ENCODE measurements at regions not wholly inside any gene's neighbourhood (a gene's known extent, or its start where the extent isn't known, plus 50 kb on each side); places are given as distances from the start of the nearest gene placed in this dataset.
"Not testable (repeated sequence)": the region's sequence is repeated elsewhere in the genome, so short reads cannot be mapped to it uniquely, and the experiment has no call there.

GRCh38 chr1:182225755-182226154 is 164.2 kb upstream of the ZNF648 start:
- not testable (repeated sequence) for DNase-seq

DNA sequence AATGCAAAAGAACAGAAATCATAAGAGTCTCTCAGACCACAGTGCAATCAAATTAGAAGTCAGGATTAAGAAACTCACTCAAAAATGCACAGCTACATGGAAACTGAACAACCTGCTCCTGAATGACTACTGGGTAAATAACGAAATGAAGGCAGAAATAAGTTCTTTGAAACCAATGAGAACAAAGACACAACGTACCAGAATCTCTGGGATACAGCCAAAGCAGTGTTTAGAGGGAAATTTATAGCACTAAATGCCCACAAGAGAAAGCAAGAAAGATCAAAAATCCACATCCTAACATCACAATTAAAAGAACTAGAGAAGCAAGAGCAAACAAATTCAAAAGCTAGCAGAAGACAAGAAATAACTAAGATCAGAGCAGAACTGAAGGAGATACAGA is 160.5 kb upstream of the ZNF648 start:
- not testable (repeated sequence) for DNase-seq

DNA sequence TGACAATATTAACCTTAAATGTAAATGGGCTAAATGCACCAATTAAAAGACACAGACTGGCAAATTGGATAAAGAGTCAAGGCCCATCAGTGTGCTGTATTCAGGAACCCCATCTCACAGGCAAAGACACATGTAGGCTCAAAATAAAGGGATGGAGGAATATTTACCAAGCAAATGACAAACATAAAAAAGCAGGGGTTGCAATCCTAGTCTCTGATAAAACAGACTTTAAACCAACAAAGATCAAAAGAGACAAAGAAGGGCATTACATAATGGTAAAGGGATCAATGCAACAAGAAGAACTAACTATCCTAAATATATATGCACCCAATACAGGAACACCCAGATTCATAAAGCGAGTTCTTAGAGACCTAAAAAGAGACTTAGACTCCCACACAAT is 159.9 kb upstream of the ZNF648 start:
- not testable (repeated sequence) for DNase-seq

- DNase-seq, result no peak
Measured at GRCh38 chr1:182217967-182218366, 156.5 kb upstream of the ZNF648 start.

- no peak for DNase-seq
Measured at GRCh38 chr1:182217071-182217470, 155.6 kb upstream of the ZNF648 start.

GRCh38 chr1:182215764-182216163 is 154.3 kb upstream of the ZNF648 start:
- DNase-seq, result no peak

DNA sequence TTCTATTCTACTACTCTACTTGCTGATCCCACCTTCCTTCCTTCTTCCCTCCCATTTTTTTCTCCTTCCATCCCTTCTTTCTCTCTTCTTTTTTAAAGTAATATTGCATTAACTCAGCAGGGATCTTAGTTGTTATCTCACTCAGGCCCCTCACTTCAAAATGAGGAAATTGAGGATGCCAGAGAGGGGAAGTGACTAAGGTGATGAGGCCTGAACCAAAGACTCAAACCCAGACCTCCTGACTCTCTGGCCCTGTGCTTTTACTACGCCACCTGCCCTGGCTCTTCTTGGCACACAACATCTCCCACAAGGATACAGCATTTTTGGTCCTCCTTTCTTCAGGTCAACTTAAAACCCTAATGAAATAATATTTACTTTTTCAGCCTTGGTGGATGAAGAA is 151.7 kb upstream of the ZNF648 start:
- DNase-seq, result no peak

DNA sequence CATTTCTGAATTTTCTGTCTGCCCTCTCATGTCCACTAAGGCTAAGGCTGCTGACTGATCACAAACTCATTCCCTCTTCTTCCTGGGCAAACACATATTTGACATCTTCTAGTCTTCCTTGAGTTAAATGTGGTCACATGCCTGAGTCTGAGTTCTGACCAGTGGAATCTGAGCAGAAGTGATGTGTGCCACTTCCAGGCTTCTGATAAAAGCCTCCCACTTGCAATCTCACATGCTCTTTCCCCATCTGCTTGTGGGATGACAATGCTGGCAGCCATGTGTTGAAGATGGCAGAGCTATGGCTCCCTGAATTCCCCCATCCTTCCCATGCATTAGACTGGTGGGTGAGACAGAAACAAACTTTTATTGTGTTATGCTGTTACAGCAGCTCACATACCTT is 149.9 kb upstream of the ZNF648 start:
- no peak for DNase-seq

GRCh38 chr1:182210417-182210816 is 148.9 kb upstream of the ZNF648 start:
- no peak for DNase-seq

DNA sequence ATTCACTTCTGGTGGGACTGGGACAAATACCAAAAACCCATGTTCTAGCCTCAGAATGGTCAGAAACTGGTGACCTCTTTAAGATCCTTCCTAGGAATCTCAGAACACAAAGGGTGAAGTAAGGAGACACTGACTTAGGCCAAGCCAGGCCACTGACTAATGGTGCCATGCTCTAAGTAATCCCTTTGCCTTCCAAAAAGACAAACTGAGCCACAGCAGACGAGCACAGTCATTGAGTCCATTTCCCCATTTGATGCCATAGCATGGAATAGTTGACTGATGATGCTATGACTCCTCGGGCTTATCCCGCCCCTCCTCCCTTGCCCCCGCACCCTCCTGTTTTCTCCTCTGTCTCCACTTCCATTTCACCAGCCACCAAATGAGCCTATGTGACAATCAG is 145.8 kb upstream of the ZNF648 start:
- no peak for DNase-seq

DNA sequence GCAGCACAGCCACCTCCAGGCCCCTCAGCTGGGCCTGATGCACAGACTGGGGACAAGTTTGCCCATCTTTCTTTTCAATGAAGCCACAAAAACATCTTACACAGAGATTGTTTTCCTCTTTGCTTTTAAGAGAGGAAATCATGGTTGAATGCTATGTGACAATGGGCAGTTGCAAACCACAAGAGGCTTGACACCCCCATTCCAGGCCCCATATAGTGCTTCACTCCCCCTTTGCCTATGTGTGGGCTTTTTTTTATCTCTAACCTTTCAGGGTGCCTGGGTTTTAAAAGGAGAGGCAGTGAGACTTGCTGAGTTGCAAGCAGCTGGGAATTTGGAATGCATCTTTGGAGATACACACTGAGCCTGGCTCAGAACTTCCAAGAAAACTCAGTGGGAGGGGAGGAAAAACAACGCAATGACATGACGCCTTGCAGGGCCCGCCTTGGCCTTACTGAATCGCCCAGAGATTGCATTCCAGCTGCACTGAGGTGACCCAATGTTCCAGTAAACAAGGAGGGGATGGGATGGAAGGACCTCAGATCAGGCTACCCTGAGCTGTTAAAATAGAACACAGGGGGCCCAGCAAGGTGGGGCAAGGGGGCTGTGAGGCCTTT is 145.2 kb upstream of the ZNF648 start:
- DNase-seq, result no peak

DNA sequence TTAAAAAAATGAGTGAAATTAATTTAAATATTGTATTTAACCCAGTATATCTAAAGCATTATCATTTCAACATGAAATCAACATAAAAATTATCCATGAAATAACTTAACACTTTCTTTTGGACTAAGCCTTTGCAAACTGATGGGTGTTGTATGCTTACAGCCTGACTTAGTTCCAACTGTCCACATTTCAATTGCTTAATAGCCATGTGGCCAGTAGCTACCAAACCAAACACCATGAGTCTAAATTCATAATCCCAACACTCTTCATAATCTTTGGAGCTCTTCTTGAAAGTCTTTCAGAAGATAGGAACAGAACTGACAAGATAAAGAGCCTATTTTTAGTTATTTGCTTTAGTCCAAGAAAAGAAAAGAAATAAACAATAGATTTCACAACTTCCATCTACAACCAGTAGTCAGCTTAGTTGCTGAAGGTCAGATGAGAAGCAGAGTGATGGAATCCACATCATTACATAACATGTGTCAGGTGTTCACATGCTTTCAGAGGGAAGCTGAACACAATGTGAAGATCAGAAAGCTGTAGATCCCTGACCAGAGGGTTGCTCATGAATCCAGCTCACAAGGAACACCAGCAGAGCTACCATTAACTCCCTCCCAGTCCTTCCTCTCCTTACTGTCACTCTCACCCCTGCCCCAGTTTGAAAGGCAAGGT is 144.0 kb upstream of the ZNF648 start:
- DNase-seq, result no peak

GRCh38 chr1:182203191-182203875 is 141.8 kb upstream of the ZNF648 start:
- DNase-seq, result no peak

DNA sequence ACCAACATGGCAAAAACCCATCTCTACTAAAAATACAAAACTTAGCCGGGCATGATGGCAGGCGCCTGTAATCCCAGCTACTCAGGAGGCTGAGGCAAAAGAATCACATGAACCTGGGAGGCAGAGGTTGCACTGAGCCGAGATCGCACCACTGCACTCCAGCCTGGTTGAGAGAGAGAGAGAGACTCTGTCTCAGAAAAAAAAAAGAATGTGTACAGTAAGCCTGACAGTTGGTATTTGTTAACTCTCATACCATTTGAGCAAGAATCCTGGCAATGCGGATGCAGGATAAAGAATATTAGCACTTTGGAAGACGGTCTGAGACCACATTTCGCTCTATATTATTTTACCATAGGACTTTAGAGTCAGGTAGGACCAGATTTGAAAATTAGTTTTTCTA is 140.0 kb upstream of the ZNF648 start:
- not testable (repeated sequence) for DNase-seq

DNA sequence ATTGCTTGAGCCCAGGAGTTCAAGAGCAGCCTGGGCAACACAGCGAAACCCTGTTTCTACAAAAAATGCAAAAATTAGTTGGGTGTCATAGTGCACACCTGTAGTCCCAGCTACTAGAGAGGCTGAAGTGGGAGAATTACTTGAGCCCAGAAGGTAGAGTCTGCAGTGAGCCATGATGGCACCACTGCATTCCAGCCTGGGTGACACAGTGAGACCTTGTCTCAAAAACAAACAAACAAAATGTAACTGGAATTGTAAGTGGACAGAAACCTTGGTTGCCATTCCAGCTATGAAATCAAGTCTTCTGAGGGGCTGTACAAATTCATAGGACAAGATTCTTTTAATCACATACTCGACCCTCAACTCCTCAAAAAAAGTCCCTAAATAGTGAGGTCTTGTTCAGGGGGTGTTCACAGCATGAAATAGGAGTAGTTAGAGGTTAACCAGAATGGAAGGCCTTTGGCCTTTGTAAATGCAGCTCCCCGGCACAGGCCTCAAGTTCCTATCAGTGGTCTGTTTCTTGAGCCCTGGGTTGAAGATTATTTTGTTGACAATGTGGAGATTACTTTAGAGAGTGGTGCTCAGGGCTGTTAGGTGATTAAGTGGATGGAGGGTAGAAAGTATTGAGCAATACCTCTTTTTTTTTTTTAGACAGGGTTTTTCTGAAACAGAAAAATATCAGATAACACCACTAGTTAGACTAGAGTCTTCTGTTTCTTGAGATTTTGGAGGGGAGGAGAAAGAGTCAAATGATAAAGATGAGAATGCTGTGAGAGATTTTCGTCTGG is 138.7 kb upstream of the ZNF648 start:
- no peak for DNase-seq

GRCh38 chr1:182198006-182198605 is 136.6 kb upstream of the ZNF648 start:
- DNase-seq, result no peak

DNA sequence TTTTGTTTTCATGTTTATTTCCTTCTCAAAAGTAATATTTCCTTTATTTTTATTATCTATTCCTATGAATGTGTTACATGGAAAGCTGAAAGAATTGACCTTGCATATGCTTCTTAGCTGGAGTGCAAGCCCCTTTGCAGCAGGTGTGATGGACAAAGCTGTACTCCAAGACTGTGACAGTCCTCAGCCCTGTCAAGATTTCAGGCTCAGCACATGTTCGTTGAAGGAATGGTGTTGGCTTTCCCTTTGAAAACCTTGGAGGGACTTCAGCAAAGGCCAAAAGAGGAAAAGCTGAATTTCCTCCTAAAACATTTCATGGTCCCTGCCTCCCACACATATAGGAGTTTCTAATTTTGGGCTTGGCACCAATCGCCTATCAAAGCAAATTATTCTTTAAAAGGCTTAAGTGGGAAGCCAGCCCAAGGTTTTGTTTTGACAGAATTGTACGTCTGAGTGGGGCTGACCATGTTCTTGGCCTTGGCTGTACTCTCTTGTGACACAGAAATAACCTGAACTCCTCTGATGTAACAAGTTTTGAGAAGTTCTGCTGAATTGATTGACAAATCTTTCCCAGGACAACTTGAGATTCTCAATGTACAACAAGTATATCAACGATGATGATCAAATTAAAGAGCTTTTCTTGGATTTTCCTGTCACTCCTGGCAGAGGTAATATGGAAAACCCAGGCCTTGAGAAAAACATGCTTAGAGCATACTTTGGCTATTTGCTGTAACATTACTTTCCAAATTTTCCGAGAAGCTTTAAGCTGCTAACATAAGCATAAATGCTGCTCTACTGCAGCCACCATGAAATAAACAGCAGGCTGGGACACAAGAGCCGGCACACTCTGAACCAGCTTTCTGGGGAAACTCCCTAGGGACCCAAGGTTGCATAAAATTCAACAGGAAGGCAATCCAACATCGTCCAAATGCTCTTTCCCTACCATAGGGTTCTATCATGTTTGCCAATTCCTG is 135.7 kb upstream of the ZNF648 start:
- DNase-seq, result no peak

DNA sequence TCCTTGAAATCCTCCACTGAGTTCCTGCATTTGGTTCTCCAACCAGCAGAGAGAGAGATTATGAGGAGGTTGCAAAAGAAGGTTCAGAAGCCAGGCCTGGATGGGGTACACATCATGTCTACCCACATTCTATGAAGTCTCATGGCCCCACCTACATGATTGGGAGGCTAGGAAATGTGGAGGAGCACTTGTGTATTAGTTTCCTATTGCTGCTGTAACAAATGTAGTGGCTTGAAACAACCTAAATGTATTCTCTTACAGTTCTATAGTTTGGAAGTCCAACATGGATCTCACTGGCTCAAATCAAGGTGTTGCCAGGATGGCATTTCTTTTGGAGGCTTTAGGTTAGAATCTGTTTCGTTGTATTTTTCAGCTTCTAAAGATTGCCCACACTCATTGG is 134.2 kb upstream of the ZNF648 start:
- DNase-seq, result no peak

DNA sequence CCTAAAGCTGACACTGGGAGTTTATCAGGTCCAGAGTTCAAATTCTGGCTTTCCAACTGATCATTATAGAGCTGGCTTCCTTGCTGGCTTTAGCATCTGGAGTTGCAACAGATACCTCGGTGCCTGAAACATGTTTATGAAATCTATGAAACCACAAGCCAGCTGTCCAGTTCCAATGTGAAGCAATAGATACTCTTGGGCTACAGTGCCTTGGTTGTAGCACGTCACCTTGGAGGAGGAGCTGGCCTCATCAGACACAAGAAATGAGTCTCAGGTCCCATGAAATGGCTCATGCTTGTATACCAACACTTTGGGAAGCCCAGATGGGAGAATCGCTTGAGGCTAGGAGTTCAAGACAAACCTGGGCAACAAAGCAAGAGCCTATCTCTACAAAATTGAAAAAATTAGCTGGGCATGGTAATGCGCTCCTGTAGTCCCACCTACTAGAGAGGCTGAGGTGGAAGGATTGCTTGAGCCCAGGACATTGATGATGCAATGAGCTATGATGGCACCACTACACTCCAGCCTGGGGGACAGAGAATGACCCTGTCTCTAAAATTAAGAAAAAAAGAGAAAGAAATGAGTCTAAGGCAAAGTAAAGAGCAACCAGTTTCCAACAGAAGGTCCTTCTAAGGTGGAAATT is 132.5 kb upstream of the ZNF648 start:
- no peak for DNase-seq

GRCh38 chr1:182192966-182193365 is 131.5 kb upstream of the ZNF648 start:
- no peak for DNase-seq

DNA sequence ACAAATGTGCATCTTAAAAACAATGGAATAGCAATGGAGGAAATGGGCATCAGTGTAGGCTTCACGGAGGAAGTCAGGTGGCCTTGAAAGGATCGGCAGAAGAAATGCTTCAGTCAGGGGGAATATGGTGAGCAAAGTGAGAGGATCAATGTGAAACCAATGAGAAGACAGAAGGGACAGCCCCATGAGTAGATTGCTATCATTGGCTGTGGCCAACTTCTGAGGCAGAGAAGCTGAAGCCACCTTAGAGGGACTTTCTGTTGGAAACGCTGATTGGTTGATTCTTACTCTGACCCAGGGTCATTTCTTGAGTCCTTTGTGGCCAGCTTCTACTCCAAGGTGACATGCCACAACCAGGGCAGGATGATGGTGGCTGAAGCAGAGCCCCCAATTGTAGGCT is 130.7 kb upstream of the ZNF648 start:
- DNase-seq, result no peak
